T-helper 2 cell treated with Interferon-gamma antibody and Interleukin-4, amounts not matched to agents 100 ng/mL and 5 ng/mL, for 36 hours (primary cell): ENCODE measurements at regions not wholly inside any gene's neighbourhood (a gene's known extent, or its start where the extent isn't known, plus 50 kb on each side); places are given as distances from the start of the nearest gene placed in this dataset.

Experiments used
- intact Hi-C: fragments of 100-400 bp; cut with micrococcal nuclease; formaldehyde crosslinking; loops from one replicate; pipeline ENCODE4 v1.15.1; 2023

- intact Hi-C loops = loop anchor here (2.0 to 10.0 kb wide), 2 partner anchors 684 to 760 kb away; no protein-coding TSS in a partner anchor
These were observed 205.6 kb upstream of the S100G start for GRCh38 chrX:16444353-16444752.

GRCh38 chrX:16445166-16445752, 204.7 kb upstream of the S100G start:
- intact Hi-C loops = loop anchor here (2.0 to 10.0 kb wide), 2 partner anchors 684 to 760 kb away; no protein-coding TSS in a partner anchor

GRCh38 chrX:16451334-16451733, 198.6 kb upstream of the S100G start:
- intact Hi-C loops = no loop called here

- intact Hi-C loops = no loop called here
These were observed 195.0 kb upstream of the S100G start for GRCh38 chrX:16454926-16455325.

- intact Hi-C loops = no loop called here
These were observed 192.7 kb upstream of the S100G start for GRCh38 chrX:16457239-16457638.

- intact Hi-C loops = no loop called here
These were observed 191.8 kb upstream of the S100G start for GRCh38 chrX:16458208-16458607.

GRCh38 chrX:16459008-16459407, 190.9 kb upstream of the S100G start:
- intact Hi-C loops = no loop called here

GRCh38 chrX:16461968-16462367, 188.0 kb upstream of the S100G start:
- intact Hi-C loops = no loop called here

GRCh38 chrX:16462912-16463311, 187.0 kb upstream of the S100G start:
- intact Hi-C loops = no loop called here

- intact Hi-C loops = no loop called here
These were observed 185.6 kb upstream of the S100G start for GRCh38 chrX:16464369-16464768.

GRCh38 chrX:16465081-16465876, 184.7 kb upstream of the S100G start:
- intact Hi-C loops = no loop called here

GRCh38 chrX:16466640-16467432, 183.1 kb upstream of the S100G start:
- intact Hi-C loops = no loop called here

- intact Hi-C loops = no loop called here
These were observed 180.1 kb upstream of the S100G start for GRCh38 chrX:16469870-16470269.

GRCh38 chrX:16472345-16472744, 177.6 kb upstream of the S100G start:
- intact Hi-C loops = no loop called here

- intact Hi-C loops = no loop called here
These were observed 175.4 kb upstream of the S100G start for GRCh38 chrX:16474511-16474910.

- intact Hi-C loops = no loop called here
These were observed 173.9 kb upstream of the S100G start for GRCh38 chrX:16476009-16476408.

- intact Hi-C loops = no loop called here
These were observed 173.3 kb upstream of the S100G start for GRCh38 chrX:16476692-16477091.

GRCh38 chrX:16479206-16479869, 170.6 kb upstream of the S100G start:
- intact Hi-C loops = no loop called here

- intact Hi-C loops = no loop called here
These were observed 169.9 kb upstream of the S100G start for GRCh38 chrX:16480049-16480448.

- intact Hi-C loops = no loop called here
These were observed 165.6 kb upstream of the S100G start for GRCh38 chrX:16484338-16484737.

GRCh38 chrX:16487620-16488385, 162.2 kb upstream of the S100G start:
- intact Hi-C loops = no loop called here
